ENCODE measurements at regions not wholly inside any gene's neighbourhood (a gene's known extent, or its start where the extent isn't known, plus 50 kb on each side); places are given as distances from the start of the nearest gene placed in this dataset.
"Not testable (repeated sequence)": the region's sequence is repeated elsewhere in the genome, so short reads cannot be mapped to it uniquely, and the experiment has no call there.

- DNase-seq, result no peak
These were observed 553.0 kb downstream of the JRKL start for GRCh38 chr11:96942855-96943254.

GRCh38 chr11:96943970-96944369, 554.2 kb downstream of the JRKL start:
- no peak for DNase-seq

- no peak for DNase-seq
These were observed 558.3 kb downstream of the JRKL start for GRCh38 chr11:96948066-96948465.

GRCh38 chr11:96949464-96949863, 559.7 kb downstream of the JRKL start:
- no peak for DNase-seq

GRCh38 chr11:96954587-96955242, 564.9 kb downstream of the JRKL start:
- no peak for DNase-seq

GRCh38 chr11:96960476-96960875, 570.7 kb downstream of the JRKL start:
- no peak for DNase-seq

- DNase-seq, result no peak
These were observed 571.1 kb downstream of the JRKL start for GRCh38 chr11:96960926-96961325.

GRCh38 chr11:96961931-96962330, 572.1 kb downstream of the JRKL start:
- DNase-seq, result no peak

- DNase-seq, result no peak
These were observed 573.6 kb downstream of the JRKL start for GRCh38 chr11:96963375-96963774.

- DNase-seq, result no peak
These were observed 574.8 kb downstream of the JRKL start for GRCh38 chr11:96964661-96965060.

GRCh38 chr11:96967616-96968015, 577.8 kb downstream of the JRKL start:
- DNase-seq, result no peak

GRCh38 chr11:96969251-96969650, 579.4 kb downstream of the JRKL start:
- no peak for DNase-seq

GRCh38 chr11:96978751-96979150, 588.9 kb downstream of the JRKL start:
- no peak for DNase-seq

GRCh38 chr11:96986516-96986915, 596.7 kb downstream of the JRKL start:
- DNase-seq, result no peak

GRCh38 chr11:96990914-96991313, 601.1 kb downstream of the JRKL start:
- DNase-seq, result no peak

- DNase-seq, result no peak
These were observed 610.7 kb downstream of the JRKL start for GRCh38 chr11:97000481-97000880.

GRCh38 chr11:97007283-97007682, 617.5 kb downstream of the JRKL start:
- no peak for DNase-seq

- DNase-seq, result no peak
These were observed 619.8 kb downstream of the JRKL start for GRCh38 chr11:97009613-97010012.

- not testable (repeated sequence) for DNase-seq
These were observed 621.2 kb downstream of the JRKL start for GRCh38 chr11:97010997-97011396.

- no peak for DNase-seq
These were observed 625.5 kb downstream of the JRKL start for GRCh38 chr11:97015327-97015726.

- DNase-seq, result no peak
These were observed 629.5 kb downstream of the JRKL start for GRCh38 chr11:97019305-97019704.

- no peak for DNase-seq
These were observed 629.9 kb downstream of the JRKL start for GRCh38 chr11:97019754-97020153.

- DNase-seq, result no peak
These were observed 633.1 kb downstream of the JRKL start for GRCh38 chr11:97022955-97023354.

- no peak for DNase-seq
These were observed 639.1 kb downstream of the JRKL start for GRCh38 chr11:97028836-97029406.

- DNase-seq, result no peak
These were observed 643.4 kb downstream of the JRKL start for GRCh38 chr11:97033178-97033577.
